H1 (cell line): ENCODE measurements at regions not wholly inside any gene's neighbourhood (a gene's known extent, or its start where the extent isn't known, plus 50 kb on each side); places are given as distances from the start of the nearest gene placed in this dataset.

Source experiments
- TF ChIP-seq, protein P1 (sequence below): fragments of 300-600 bp; sonication (generic); IDR thresholded peaks from 2 replicates; pipeline ENCODE4 v1.7.1; 2012; ENCODE audit warnings: low read length, moderate library complexity, mild to moderate bottlenecking, inconsistent platforms; ENCODE audit not compliant: insufficient replicate concordance

DNA sequence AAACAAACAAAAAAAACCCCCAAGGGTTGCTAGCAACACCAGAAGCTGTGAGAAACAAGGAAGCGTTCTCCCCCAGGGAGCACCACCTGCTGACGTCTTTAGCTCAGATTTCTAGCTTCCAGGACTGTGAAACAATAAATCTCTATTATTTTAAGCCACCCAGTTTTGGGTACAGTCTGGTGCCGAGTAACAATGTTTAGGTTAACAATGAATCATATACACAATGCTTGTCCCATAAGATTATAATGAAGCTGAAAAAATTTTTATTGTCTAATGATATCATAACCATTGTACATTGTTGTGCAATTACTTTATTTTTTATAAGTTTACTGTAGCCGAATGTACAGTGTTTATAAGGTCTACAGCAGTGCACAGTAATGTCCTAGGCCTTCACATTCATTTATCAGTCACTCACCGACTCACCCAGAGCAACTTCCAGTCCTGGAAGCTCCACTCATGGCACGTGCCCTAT is 72.1 kb upstream of the CAB39 start (continued):
- TF ChIP-seq, protein P1, sequence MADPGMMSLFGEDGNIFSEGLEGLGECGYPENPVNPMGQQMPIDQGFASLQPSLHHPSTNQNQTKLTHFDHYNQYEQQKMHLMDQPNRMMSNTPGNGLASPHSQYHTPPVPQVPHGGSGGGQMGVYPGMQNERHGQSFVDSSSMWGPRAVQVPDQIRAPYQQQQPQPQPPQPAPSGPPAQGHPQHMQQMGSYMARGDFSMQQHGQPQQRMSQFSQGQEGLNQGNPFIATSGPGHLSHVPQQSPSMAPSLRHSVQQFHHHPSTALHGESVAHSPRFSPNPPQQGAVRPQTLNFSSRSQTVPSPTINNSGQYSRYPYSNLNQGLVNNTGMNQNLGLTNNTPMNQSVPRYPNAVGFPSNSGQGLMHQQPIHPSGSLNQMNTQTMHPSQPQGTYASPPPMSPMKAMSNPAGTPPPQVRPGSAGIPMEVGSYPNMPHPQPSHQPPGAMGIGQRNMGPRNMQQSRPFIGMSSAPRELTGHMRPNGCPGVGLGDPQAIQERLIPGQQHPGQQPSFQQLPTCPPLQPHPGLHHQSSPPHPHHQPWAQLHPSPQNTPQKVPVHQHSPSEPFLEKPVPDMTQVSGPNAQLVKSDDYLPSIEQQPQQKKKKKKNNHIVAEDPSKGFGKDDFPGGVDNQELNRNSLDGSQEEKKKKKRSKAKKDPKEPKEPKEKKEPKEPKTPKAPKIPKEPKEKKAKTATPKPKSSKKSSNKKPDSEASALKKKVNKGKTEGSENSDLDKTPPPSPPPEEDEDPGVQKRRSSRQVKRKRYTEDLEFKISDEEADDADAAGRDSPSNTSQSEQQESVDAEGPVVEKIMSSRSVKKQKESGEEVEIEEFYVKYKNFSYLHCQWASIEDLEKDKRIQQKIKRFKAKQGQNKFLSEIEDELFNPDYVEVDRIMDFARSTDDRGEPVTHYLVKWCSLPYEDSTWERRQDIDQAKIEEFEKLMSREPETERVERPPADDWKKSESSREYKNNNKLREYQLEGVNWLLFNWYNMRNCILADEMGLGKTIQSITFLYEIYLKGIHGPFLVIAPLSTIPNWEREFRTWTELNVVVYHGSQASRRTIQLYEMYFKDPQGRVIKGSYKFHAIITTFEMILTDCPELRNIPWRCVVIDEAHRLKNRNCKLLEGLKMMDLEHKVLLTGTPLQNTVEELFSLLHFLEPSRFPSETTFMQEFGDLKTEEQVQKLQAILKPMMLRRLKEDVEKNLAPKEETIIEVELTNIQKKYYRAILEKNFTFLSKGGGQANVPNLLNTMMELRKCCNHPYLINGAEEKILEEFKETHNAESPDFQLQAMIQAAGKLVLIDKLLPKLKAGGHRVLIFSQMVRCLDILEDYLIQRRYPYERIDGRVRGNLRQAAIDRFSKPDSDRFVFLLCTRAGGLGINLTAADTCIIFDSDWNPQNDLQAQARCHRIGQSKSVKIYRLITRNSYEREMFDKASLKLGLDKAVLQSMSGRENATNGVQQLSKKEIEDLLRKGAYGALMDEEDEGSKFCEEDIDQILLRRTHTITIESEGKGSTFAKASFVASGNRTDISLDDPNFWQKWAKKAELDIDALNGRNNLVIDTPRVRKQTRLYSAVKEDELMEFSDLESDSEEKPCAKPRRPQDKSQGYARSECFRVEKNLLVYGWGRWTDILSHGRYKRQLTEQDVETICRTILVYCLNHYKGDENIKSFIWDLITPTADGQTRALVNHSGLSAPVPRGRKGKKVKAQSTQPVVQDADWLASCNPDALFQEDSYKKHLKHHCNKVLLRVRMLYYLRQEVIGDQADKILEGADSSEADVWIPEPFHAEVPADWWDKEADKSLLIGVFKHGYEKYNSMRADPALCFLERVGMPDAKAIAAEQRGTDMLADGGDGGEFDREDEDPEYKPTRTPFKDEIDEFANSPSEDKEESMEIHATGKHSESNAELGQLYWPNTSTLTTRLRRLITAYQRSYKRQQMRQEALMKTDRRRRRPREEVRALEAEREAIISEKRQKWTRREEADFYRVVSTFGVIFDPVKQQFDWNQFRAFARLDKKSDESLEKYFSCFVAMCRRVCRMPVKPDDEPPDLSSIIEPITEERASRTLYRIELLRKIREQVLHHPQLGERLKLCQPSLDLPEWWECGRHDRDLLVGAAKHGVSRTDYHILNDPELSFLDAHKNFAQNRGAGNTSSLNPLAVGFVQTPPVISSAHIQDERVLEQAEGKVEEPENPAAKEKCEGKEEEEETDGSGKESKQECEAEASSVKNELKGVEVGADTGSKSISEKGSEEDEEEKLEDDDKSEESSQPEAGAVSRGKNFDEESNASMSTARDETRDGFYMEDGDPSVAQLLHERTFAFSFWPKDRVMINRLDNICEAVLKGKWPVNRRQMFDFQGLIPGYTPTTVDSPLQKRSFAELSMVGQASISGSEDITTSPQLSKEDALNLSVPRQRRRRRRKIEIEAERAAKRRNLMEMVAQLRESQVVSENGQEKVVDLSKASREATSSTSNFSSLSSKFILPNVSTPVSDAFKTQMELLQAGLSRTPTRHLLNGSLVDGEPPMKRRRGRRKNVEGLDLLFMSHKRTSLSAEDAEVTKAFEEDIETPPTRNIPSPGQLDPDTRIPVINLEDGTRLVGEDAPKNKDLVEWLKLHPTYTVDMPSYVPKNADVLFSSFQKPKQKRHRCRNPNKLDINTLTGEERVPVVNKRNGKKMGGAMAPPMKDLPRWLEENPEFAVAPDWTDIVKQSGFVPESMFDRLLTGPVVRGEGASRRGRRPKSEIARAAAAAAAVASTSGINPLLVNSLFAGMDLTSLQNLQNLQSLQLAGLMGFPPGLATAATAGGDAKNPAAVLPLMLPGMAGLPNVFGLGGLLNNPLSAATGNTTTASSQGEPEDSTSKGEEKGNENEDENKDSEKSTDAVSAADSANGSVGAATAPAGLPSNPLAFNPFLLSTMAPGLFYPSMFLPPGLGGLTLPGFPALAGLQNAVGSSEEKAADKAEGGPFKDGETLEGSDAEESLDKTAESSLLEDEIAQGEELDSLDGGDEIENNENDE = no peak
